ENCODE measurements at regions not wholly inside any gene's neighbourhood (a gene's known extent, or its start where the extent isn't known, plus 50 kb on each side); places are given as distances from the start of the nearest gene placed in this dataset.

GRCh38 chrX:46263494-46263893, 281.7 kb downstream of the ZNF674 start:
- TF ChIP-seq CTCF (IDR thresholded peaks at IDR 0.05; ENCODE audit: borderline replicate concordance, extremely low read depth, low read length, poor library complexity, severe bottlenecking) = no peak
- TF ChIP-seq EZH2 (IDR thresholded peaks at IDR 0.05; ENCODE audit: borderline replicate concordance, low read depth, low read length, severe bottlenecking) = no peak
